Right lobe of liver (tissue), 4 donors: ENCODE measurements at regions not wholly inside any gene's neighbourhood (a gene's known extent, or its start where the extent isn't known, plus 50 kb on each side); places are given as distances from the start of the nearest gene placed in this dataset.

Experiments
- CTCF ChIP-seq, 4 donors: fragments of 200-600 bp in 3 of 4; fragments of 450-650 bp in 1 of 4; IDR thresholded peaks; one replicate each; pipeline versions ENCODE4 v1.5.1 to v1.8.0; 2016 to 2022; ENCODE audit warnings: antibody characterized with exemption in 4 of 4, mild to moderate bottlenecking in 2 of 4
- POLR2A ChIP-seq: fragments of 450-650 bp; IDR thresholded peaks from one replicate; pipeline ENCODE4 v1.6.1; 2017; ENCODE audit warnings: antibody characterized with exemption, mild to moderate bottlenecking
- donor health status: DM: no; HTN: no; CAD: no.
- donor health status: DM: no; HTN: no; CAD: no.
- donor health status: DM: no; HTN: yes; CAD: no.

- no peak for TF ChIP-seq CTCF (IDR thresholded peaks at IDR 0.05)
- TF ChIP-seq POLR2A, result no peak
Observed at GRCh38 chr3:40766396-40766795, 241.6 kb downstream of the ZNF621 start.
